GM21423 (cell line): ENCODE measurements at regions not wholly inside any gene's neighbourhood (a gene's known extent, or its start where the extent isn't known, plus 50 kb on each side); places are given as distances from the start of the nearest gene placed in this dataset.

Experiments
- ATAC-seq: cut with Tn5 transposase; IDR thresholded peaks from one replicate; pipeline ENCODE4 v1.9.1; 2021; ENCODE audit warnings: mild to moderate bottlenecking, moderate library complexity; ENCODE audit not compliant: unreplicated experiment

GRCh38 chr9:10674586-10674985 is 61.8 kb upstream of the PTPRD start:
- ATAC-seq: no peak

GRCh38 chr9:10678010-10678409 is 65.2 kb upstream of the PTPRD start:
- ATAC-seq: no peak

GRCh38 chr9:10678790-10679189 is 66.0 kb upstream of the PTPRD start:
- no peak for ATAC-seq

GRCh38 chr9:10686943-10687342 is 74.1 kb upstream of the PTPRD start:
- no peak for ATAC-seq

GRCh38 chr9:10690546-10690945 is 77.7 kb upstream of the PTPRD start:
- no peak for ATAC-seq

- ATAC-seq: no peak
These were observed 84.2 kb upstream of the PTPRD start for GRCh38 chr9:10697044-10697443.

- ATAC-seq: no peak
These were observed 87.5 kb upstream of the PTPRD start for GRCh38 chr9:10700291-10700690.

- no peak for ATAC-seq
These were observed 88.1 kb upstream of the PTPRD start for GRCh38 chr9:10700915-10701314.

GRCh38 chr9:10701906-10702305 is 89.1 kb upstream of the PTPRD start:
- no peak for ATAC-seq

- ATAC-seq: no peak
These were observed 90.3 kb upstream of the PTPRD start for GRCh38 chr9:10703139-10703538.

GRCh38 chr9:10704720-10705119 is 91.9 kb upstream of the PTPRD start:
- no peak for ATAC-seq

- no peak for ATAC-seq
These were observed 92.6 kb upstream of the PTPRD start for GRCh38 chr9:10705383-10705782.

- ATAC-seq: no peak
These were observed 94.0 kb upstream of the PTPRD start for GRCh38 chr9:10706788-10707187.

GRCh38 chr9:10721301-10721700 is 108.5 kb upstream of the PTPRD start:
- ATAC-seq: no peak

- no peak for ATAC-seq
These were observed 116.4 kb upstream of the PTPRD start for GRCh38 chr9:10729213-10729612.

GRCh38 chr9:10744669-10745068 is 131.9 kb upstream of the PTPRD start:
- no peak for ATAC-seq

GRCh38 chr9:10753474-10753873 is 140.7 kb upstream of the PTPRD start:
- no peak for ATAC-seq

GRCh38 chr9:10764481-10764880 is 151.7 kb upstream of the PTPRD start:
- ATAC-seq: no peak

GRCh38 chr9:10773136-10773535 is 160.3 kb upstream of the PTPRD start:
- ATAC-seq: no peak

GRCh38 chr9:10774051-10774450 is 161.2 kb upstream of the PTPRD start:
- no peak for ATAC-seq

GRCh38 chr9:10785255-10785654 is 172.5 kb upstream of the PTPRD start:
- ATAC-seq: no peak

GRCh38 chr9:10793306-10793705 is 180.5 kb upstream of the PTPRD start:
- ATAC-seq: no peak

GRCh38 chr9:10804486-10804885 is 191.7 kb upstream of the PTPRD start:
- no peak for ATAC-seq

GRCh38 chr9:10806868-10807267 is 194.1 kb upstream of the PTPRD start:
- no peak for ATAC-seq
